Upper lobe of right lung (tissue), 1 donor: ENCODE measurements at regions not wholly inside any gene's neighbourhood (a gene's known extent, or its start where the extent isn't known, plus 50 kb on each side); places are given as distances from the start of the nearest gene placed in this dataset.
"Not testable (repeated sequence)": the region's sequence is repeated elsewhere in the genome, so short reads cannot be mapped to it uniquely, and the experiment has no call there.

ENCODE experiments used
- ATAC-seq: fragments of 200-7000 bp; cut with Tn5 transposase; one replicate; pipeline ENCODE4 v1.9.1; 2020; ENCODE audit warnings: mild to moderate bottlenecking, moderate library complexity
- DNase-seq: peaks from one replicate; pipeline ENCODE4 v3.0.0-alpha.2; 2020
- H3K27ac ChIP-seq: fragments of 200-600 bp; one replicate; pipeline ENCODE4 v1.8.0; 2022
- H3K27me3 ChIP-seq: fragments of 200-600 bp; one replicate; pipeline ENCODE4 v1.8.0; 2022; ENCODE audit warnings: mild to moderate bottlenecking
- H3K36me3 ChIP-seq: fragments of 200-600 bp; one replicate; pipeline ENCODE4 v1.8.0; 2022
- H3K4me1 ChIP-seq: fragments of 200-600 bp; one replicate; pipeline ENCODE4 v1.8.0; 2022
- H3K4me3 ChIP-seq: fragments of 200-600 bp; one replicate; pipeline ENCODE4 v1.8.0; 2022; ENCODE audit warnings: mild to moderate bottlenecking
- H3K9me3 ChIP-seq: fragments of 200-600 bp; one replicate; pipeline ENCODE4 v1.8.0; 2022
- CTCF ChIP-seq: fragments of 200-600 bp; IDR thresholded peaks from one replicate; pipeline ENCODE4 v1.8.0; 2022; ENCODE audit warnings: antibody characterized with exemption
- intact Hi-C: fragments of 100-400 bp; cut with DNase I; formaldehyde crosslinking; loops from one replicate; pipeline ENCODE4 v1.11.0; 2022
- donor health status: DM: no; HTN: yes; CAD: no; lungs with severe emphysema.

- intact Hi-C loops: loop anchor here (10.0 kb wide), 1 partner anchor 543 kb away; no protein-coding TSS in a partner anchor
- Histone ChIP-seq H3K9me3 (no peaks in the 10 kb centered on the region), H3K4me3 (no peak overlapping the region), H3K27ac (no peak overlapping the region), H3K4me1 (no peaks in the 10 kb centered on the region), H3K36me3 (no peaks in the 10 kb centered on the region), H3K27me3 (no peaks in the 10 kb centered on the region)
- no peak for TF ChIP-seq CTCF
- no peak for ATAC-seq
- DNase-seq: no peak
Measured at GRCh38 chr1:57572016-57572415, 148.2 kb upstream of the DAB1 start.

DNA sequence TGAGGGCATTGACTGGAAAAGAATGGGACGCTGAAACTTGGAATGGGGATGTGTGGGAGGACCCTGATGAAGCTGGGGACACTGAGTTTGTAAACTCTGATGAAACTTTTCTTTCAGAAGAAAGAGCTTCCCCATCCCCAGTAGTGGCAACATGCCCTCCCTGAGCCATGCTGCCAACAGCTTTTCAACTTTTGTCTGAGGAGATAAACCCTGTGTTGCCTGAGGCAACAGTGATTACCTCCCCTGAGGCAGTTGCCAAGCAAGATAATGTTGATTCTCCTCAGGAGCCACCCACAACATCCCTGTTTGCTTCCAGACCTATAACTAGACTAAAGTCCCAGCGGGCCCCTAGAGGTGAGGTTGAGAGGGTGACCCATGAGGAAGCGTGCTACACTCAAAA lies 134.2 kb upstream of the DAB1 start:
- H3K27ac ChIP-seq, intact Hi-C loops, DNase-seq, H3K4me3 ChIP-seq, H3K9me3 ChIP-seq, H3K36me3 ChIP-seq, H3K4me1 ChIP-seq, ATAC-seq, H3K27me3 ChIP-seq: not testable (repeated sequence)

- Histone ChIP-seq H3K27ac (no peak overlapping the region), H3K36me3 (no peaks in the 10 kb centered on the region), H3K27me3 (no peaks in the 10 kb centered on the region), H3K4me1 (no peaks in the 10 kb centered on the region), H3K9me3 (no peaks in the 10 kb centered on the region), H3K4me3 (no peak overlapping the region)
- no peak for TF ChIP-seq CTCF
- intact Hi-C loops: no loop called here
- no peak for DNase-seq
- ATAC-seq: no peak
Measured at GRCh38 chr1:57553666-57554065, 129.8 kb upstream of the DAB1 start.

- intact Hi-C loops: no loop called here
- DNase-seq (no peak), ATAC-seq (no peak)
- no peaks in the 10 kb centered on the region for H3K4me1 ChIP-seq
- TF ChIP-seq CTCF: no peak
- no peaks in the 10 kb centered on the region for H3K9me3 ChIP-seq
- H3K36me3 ChIP-seq: no peaks in the 10 kb centered on the region
- no peak overlapping the region for H3K27ac ChIP-seq
- H3K4me3 ChIP-seq: no peak overlapping the region
- H3K27me3 ChIP-seq: no peaks in the 10 kb centered on the region
Measured at GRCh38 chr1:57551476-57551875, 127.6 kb upstream of the DAB1 start.

GRCh38 chr1:57550092-57550491 lies 126.2 kb upstream of the DAB1 start:
- H3K27me3 ChIP-seq: no peaks in the 10 kb centered on the region
- H3K27ac ChIP-seq: no peak overlapping the region
- TF ChIP-seq CTCF: no peak
- H3K9me3 ChIP-seq: no peaks in the 10 kb centered on the region
- H3K4me1 ChIP-seq: no peaks in the 10 kb centered on the region
- DNase-seq: no peak
- no peaks in the 10 kb centered on the region for H3K36me3 ChIP-seq
- no peak overlapping the region for H3K4me3 ChIP-seq
- intact Hi-C loops: no loop called here
- no peak for ATAC-seq

GRCh38 chr1:57549300-57549699 lies 125.4 kb upstream of the DAB1 start:
- Histone ChIP-seq H3K27ac (no peak overlapping the region), H3K36me3 (no peaks in the 10 kb centered on the region), H3K4me1 (no peaks in the 10 kb centered on the region), H3K9me3 (no peaks in the 10 kb centered on the region), H3K27me3 (no peaks in the 10 kb centered on the region), H3K4me3 (no peak overlapping the region)
- no peak for DNase-seq
- TF ChIP-seq CTCF: no peak
- ATAC-seq: no peak
- intact Hi-C loops: no loop called here
